B cell (primary cell): ENCODE measurements at regions not wholly inside any gene's neighbourhood (a gene's known extent, or its start where the extent isn't known, plus 50 kb on each side); places are given as distances from the start of the nearest gene placed in this dataset.

ENCODE experiments used
- ATAC-seq: fragments of 200-7000 bp; cut with Tn5 transposase; one replicate; pipeline ENCODE4 v1.10.0; 2021; ENCODE audit warnings: low read depth, mild to moderate bottlenecking, moderate number of reproducible peaks, moderate library complexity
- CTCF ChIA-PET: fragments of 350-600 bp; sonication (Branson Sonifier 250); formaldehyde crosslinking; loops from one replicate; lab custom pipeline; 2021; ENCODE audit warnings: antibody characterized with exemption, inconsistent platforms; lab: Charles Lee
- POLR2A ChIA-PET: fragments of 350-600 bp; sonication (Branson Sonifier 250); formaldehyde crosslinking; loops from one replicate; lab custom pipeline; 2021; ENCODE audit warnings: antibody characterized with exemption; lab: Charles Lee
- DNase-seq: peaks from one replicate; pipeline ENCODE4 v3.0.0; 2013
- H2AFZ ChIP-seq: 2 replicates; pipeline ENCODE4 v1.6.1; 2012; ENCODE audit warnings: mild to moderate bottlenecking, low read depth, low read length; ENCODE audit not compliant: insufficient read depth, poor library complexity, severe bottlenecking
- H3K27ac ChIP-seq, 2 donors: 1 replicate in 1 of 2; 2 replicates in 1 of 2; pipeline ENCODE4 v1.5.1; 2012 to 2013; ENCODE audit warnings: low read length in 2 of 2, mild to moderate bottlenecking in 2 of 2, moderate library complexity in 1 of 2
- H3K27me3 ChIP-seq, 4 experiments: fragments of 200-600 bp in 1 of 4; sonication (generic) in 1 of 4; replicated peaks in 1 of 4; 1 replicate in 2 of 4; 2 replicates in 2 of 4; pipeline versions ENCODE4 v1.6.1 to v1.7.0; 2013 to 2016; ENCODE audit warnings: low read length in 3 of 4, mild to moderate bottlenecking in 2 of 4, mixed read lengths in 1 of 4, moderate library complexity in 1 of 4; ENCODE audit not compliant: insufficient read depth in 4 of 4, control insufficient read depth in 3 of 4; ENCODE audit errors: control extremely low read depth in 1 of 4
- H3K36me3 ChIP-seq, 2 experiments: replicated peaks in 1 of 2; 1 replicate in 1 of 2; 2 replicates in 1 of 2; pipeline versions ENCODE4 v1.6.1 to v1.7.1; 2013; ENCODE audit warnings: low read length in 1 of 2; ENCODE audit not compliant: insufficient read depth in 2 of 2, control insufficient read depth in 1 of 2; ENCODE audit errors: control extremely low read depth in 1 of 2, extremely low read depth in 1 of 2
- H3K4me1 ChIP-seq, 2 donors: fragments of 200-600 bp in 1 of 2; sonication (generic) in 1 of 2; 1 replicate in 1 of 2; 2 replicates in 1 of 2; pipeline versions ENCODE4 v1.5.1 to v1.6.1; 2013 to 2017; ENCODE audit warnings: low read length in 2 of 2; ENCODE audit not compliant: control insufficient read depth in 2 of 2, insufficient read depth in 2 of 2
- H3K4me2 ChIP-seq: replicated peaks from 2 replicates; pipeline ENCODE3; 2012; ENCODE audit warnings: mild to moderate bottlenecking, low read depth, low read length; ENCODE audit not compliant: poor library complexity, severe bottlenecking
- H3K4me3 ChIP-seq, 5 experiments: fragments of 200-600 bp in 1 of 5; sonication (generic) in 1 of 5; 1 replicate in 3 of 5; 2 replicates in 2 of 5; pipeline versions ENCODE4 v1.5.1 to v1.7.0; 2011 to 2016; ENCODE audit warnings: low read length in 4 of 5, mild to moderate bottlenecking in 4 of 5, low read depth in 2 of 5, control low read depth in 1 of 5, moderate library complexity in 1 of 5; ENCODE audit not compliant: insufficient read depth in 1 of 5; ENCODE audit errors: control extremely low read depth in 1 of 5, extremely low read depth in 1 of 5
- H3K79me2 ChIP-seq: fragments of 200-600 bp; sonication (generic); one replicate; pipeline ENCODE4 v1.6.0; 2016; ENCODE audit warnings: low read length; ENCODE audit not compliant: control insufficient read depth, insufficient read depth
- H3K9ac ChIP-seq: fragments of 200-600 bp; sonication (generic); 2 replicates; pipeline ENCODE4 v1.6.1; 2017; ENCODE audit warnings: mild to moderate bottlenecking, low read length, moderate library complexity
- H3K9me3 ChIP-seq, 3 donors: one replicate each; pipeline versions ENCODE4 v1.6.1 to v1.7.1; 2013; ENCODE audit warnings: low read length in 2 of 3; ENCODE audit not compliant: control insufficient read depth in 2 of 3, insufficient read depth in 1 of 3; ENCODE audit errors: control extremely low read depth in 1 of 3
- H4K20me1 ChIP-seq: 2 replicates; pipeline ENCODE4 v1.6.0; 2012; ENCODE audit warnings: mild to moderate bottlenecking, low read length; ENCODE audit not compliant: insufficient read depth, control insufficient read depth, poor library complexity, severe bottlenecking
- H3K27ac Mint-ChIP-seq: one replicate; pipeline ENCODE4 v1.8.0; 2021; ENCODE audit warnings: mixed read lengths
- H3K27me3 Mint-ChIP-seq: one replicate; pipeline ENCODE4 v1.8.0; 2021; ENCODE audit warnings: mixed read lengths
- H3K4me1 Mint-ChIP-seq: one replicate; pipeline ENCODE4 v1.8.0; 2021; ENCODE audit warnings: mixed read lengths
- H3K4me3 Mint-ChIP-seq: one replicate; pipeline ENCODE4 v1.8.0; 2021; ENCODE audit warnings: mixed read lengths
- H3K9me3 Mint-ChIP-seq: one replicate; pipeline ENCODE4 v1.8.0; 2022; ENCODE audit warnings: mixed read lengths; ENCODE audit not compliant: insufficient read depth
- CTCF ChIP-seq: fragments of 200-600 bp; IDR thresholded peaks from one replicate; pipeline ENCODE4 v1.8.0; 2022; ENCODE audit warnings: antibody characterized with exemption, mild to moderate bottlenecking
- EZH2 ChIP-seq: IDR thresholded peaks from 2 replicates; pipeline ENCODE4 v1.6.1; 2012; ENCODE audit warnings: borderline replicate concordance, low read depth, mild to moderate bottlenecking, moderate library complexity, low read length; ENCODE audit not compliant: insufficient read depth, poor library complexity, severe bottlenecking
- WGBS: methylation state at CpG from one replicate; pipeline ENCODE4 v1.1.5; 2013; ENCODE audit warnings: missing lambda C conversion rate; ENCODE audit not compliant: insufficient coverage; 5-methylcytosine and 5-hydroxymethylcytosine counted together
- intact Hi-C: fragments of 100-400 bp; cut with micrococcal nuclease; formaldehyde crosslinking; loops from one replicate; pipeline ENCODE4 v1.10.0; 2022

- H3K4me2 ChIP-seq, result no peak overlapping the region
- H2AFZ ChIP-seq, result no peak overlapping the region
- no peak overlapping the region for H3K27ac Mint-ChIP-seq
- H3K36me3 ChIP-seq, result no peaks in the 10 kb centered on the region
- TF ChIP-seq CTCF (no peak), EZH2 (no peak)
- intact Hi-C loops, result no loop called here
- no peaks in the 10 kb centered on the region for H3K27me3 ChIP-seq
- no peaks in the 10 kb centered on the region for H4K20me1 ChIP-seq
- no peaks in the 10 kb centered on the region for H3K79me2 ChIP-seq
- H3K9me3 Mint-ChIP-seq, result no peaks in the 10 kb centered on the region
- CTCF ChIA-PET, result no interaction called here
- no peak overlapping the region for H3K9ac ChIP-seq
- no peak overlapping the region for H3K27ac ChIP-seq
- no peaks in the 10 kb centered on the region for H3K4me1 Mint-ChIP-seq
- ATAC-seq, result no peak
- no peak for DNase-seq
- POLR2A ChIA-PET, result no interaction called here
- 58% methylated on average over 2 of the region's 3 CpGs for WGBS
- no peaks in the 10 kb centered on the region for H3K4me1 ChIP-seq
- no peaks in the 10 kb centered on the region for H3K9me3 ChIP-seq
- H3K27me3 Mint-ChIP-seq, result peaks cover 13% of the 10 kb centered on the region
- H3K4me3 Mint-ChIP-seq, result no peak overlapping the region
- H3K4me3 ChIP-seq, result no peak overlapping the region
Observed at GRCh38 chr2:226578373-226578772, 221.2 kb downstream of the IRS1 start.

- no peaks in the 10 kb centered on the region for H3K27me3 ChIP-seq
- H3K36me3 ChIP-seq, result no peaks in the 10 kb centered on the region
- no peaks in the 10 kb centered on the region for H3K9me3 ChIP-seq
- TF ChIP-seq EZH2 (no peak), CTCF (no peak)
- H3K27ac ChIP-seq, result no peak overlapping the region
- H3K4me1 ChIP-seq, result no peaks in the 10 kb centered on the region
- no peak overlapping the region for H2AFZ ChIP-seq
- ChIA-PET POLR2A (no interaction called here), CTCF (interaction anchor here (1.1 kb wide), 1 partner anchor 224 kb away, joined by 3 read pairs; the partner anchor contains the start of gene IRS1)
- H3K27ac Mint-ChIP-seq, result no peak overlapping the region
- H3K4me3 Mint-ChIP-seq, result no peak overlapping the region
- WGBS, result 92% methylated on average over 2 of the region's 4 CpGs
- H3K4me3 ChIP-seq, result no peak overlapping the region
- no peak overlapping the region for H3K9ac ChIP-seq
- H3K4me2 ChIP-seq, result no peak overlapping the region
- H3K4me1 Mint-ChIP-seq, result no peaks in the 10 kb centered on the region
- H3K27me3 Mint-ChIP-seq, result peaks cover 7% of the 10 kb centered on the region
- intact Hi-C loops, result no loop called here
- no peaks in the 10 kb centered on the region for H3K9me3 Mint-ChIP-seq
- ATAC-seq (no peak), DNase-seq (no peak)
- no peaks in the 10 kb centered on the region for H3K79me2 ChIP-seq
- no peaks in the 10 kb centered on the region for H4K20me1 ChIP-seq
Observed at GRCh38 chr2:226575928-226576327, 223.7 kb downstream of the IRS1 start.
